ENCODE measurements at regions not wholly inside any gene's neighbourhood (a gene's known extent, or its start where the extent isn't known, plus 50 kb on each side); places are given as distances from the start of the nearest gene placed in this dataset.

GRCh38 chr4:35182451-35182850 lies 1061.9 kb downstream of the ARAP2 start:
- in situ Hi-C loops (cut with HindIII; ENCODE audit: low pct_unique_long_range_greater_than_20kb, low sequenced_read_pairs) = no loop called here
- POLR2A ChIA-PET = no interaction called here

GRCh38 chr4:35189988-35190613 lies 1054.2 kb downstream of the ARAP2 start:
- ATAC-seq = no peak
- H3K27ac ChIP-seq (ENCODE audit: low read length) = no peak overlapping the region
- intact Hi-C loops (cut with micrococcal nuclease; ENCODE audit: unreplicated experiment) = no loop called here
- no peak for DNase-seq (ENCODE audit: low read depth, low spot score)
- H3K36me3 ChIP-seq (ENCODE audit: control insufficient read depth, insufficient read depth, low read length) = no peaks in the 10 kb centered on the region; the same call in 1 of the 2 replicates
- CTCF ChIA-PET = no interaction called here
- no peaks in the 10 kb centered on the region for H3K9me3 ChIP-seq (ENCODE audit: control insufficient read depth, insufficient read depth, low read depth, low read length)
- POLR2A ChIA-PET = no interaction called here
- TF ChIP-seq TCF7L2 (IDR thresholded peaks at IDR 0.05; ENCODE audit: low read depth, low read length) (no peak), REST (IDR thresholded peaks at IDR 0.05; ENCODE audit: insufficient read depth in 1 of 2, low read depth in 2 of 2, low read length in 1 of 2) (no peak), SIN3A (IDR thresholded peaks at IDR 0.05; ENCODE audit: borderline replicate concordance, insufficient read depth, low read depth, low read length) (no peak), CTCF (IDR thresholded peaks at IDR 0.05) (no peak), POLR2AphosphoS5 (IDR thresholded peaks at IDR 0.05; ENCODE audit: low read depth, low read length) (no peak)
- no peak overlapping the region for H3K4me3 ChIP-seq (ENCODE audit: low read depth in 2 of 2, low read length in 2 of 2)
- in situ Hi-C loops (cut with HindIII; ENCODE audit: low pct_unique_long_range_greater_than_20kb, low sequenced_read_pairs) = no loop called here
- no TSS peak for BruUV-seq (replicated peaks)
- H3K27me3 ChIP-seq (ENCODE audit: control insufficient read depth, insufficient read depth, low read length) = no peaks in the 10 kb centered on the region
- H3K4me1 ChIP-seq (ENCODE audit: control insufficient read depth, insufficient read depth, low read length) = no peaks in the 10 kb centered on the region

More at GRCh38 chr4:35182451-35182850, 1061.9 kb downstream of the ARAP2 start:
- BruUV-seq (replicated peaks) = no TSS peak
- Histone ChIP-seq H3K9me3 (ENCODE audit: control insufficient read depth, insufficient read depth, low read depth, low read length) (no peaks in the 10 kb centered on the region), H3K4me3 (ENCODE audit: low read depth in 2 of 2, low read length in 2 of 2) (no peak overlapping the region), H3K27me3 (ENCODE audit: control insufficient read depth, insufficient read depth, low read length) (no peaks in the 10 kb centered on the region), H3K27ac (ENCODE audit: low read length) (no peak overlapping the region), H3K4me1 (ENCODE audit: control insufficient read depth, insufficient read depth, low read length) (no peaks in the 10 kb centered on the region), H3K36me3 (ENCODE audit: control insufficient read depth, insufficient read depth, low read length) (no peaks in the 10 kb centered on the region)
- DNase-seq (ENCODE audit: low read depth, low spot score) = no peak
- CTCF ChIA-PET = no interaction called here
- TF ChIP-seq REST (IDR thresholded peaks at IDR 0.05; ENCODE audit: insufficient read depth in 1 of 2, low read depth in 2 of 2, low read length in 1 of 2) (no peak), TCF7L2 (IDR thresholded peaks at IDR 0.05; ENCODE audit: low read depth, low read length) (no peak), SIN3A (IDR thresholded peaks at IDR 0.05; ENCODE audit: borderline replicate concordance, insufficient read depth, low read depth, low read length) (no peak), POLR2AphosphoS5 (IDR thresholded peaks at IDR 0.05; ENCODE audit: low read depth, low read length) (no peak), CTCF (IDR thresholded peaks at IDR 0.05) (no peak)
- intact Hi-C loops (cut with micrococcal nuclease; ENCODE audit: unreplicated experiment) = no loop called here
- ATAC-seq = no peak

All from Panc1 (cell line).